HG03442 (cell line): ENCODE measurements at regions not wholly inside any gene's neighbourhood (a gene's known extent, or its start where the extent isn't known, plus 50 kb on each side); places are given as distances from the start of the nearest gene placed in this dataset.

Experiments
- ATAC-seq: cut with Tn5 transposase; IDR thresholded peaks from one replicate; pipeline ENCODE4 v1.9.1; 2021; ENCODE audit warnings: mild to moderate bottlenecking, moderate library complexity; ENCODE audit not compliant: unreplicated experiment

DNA sequence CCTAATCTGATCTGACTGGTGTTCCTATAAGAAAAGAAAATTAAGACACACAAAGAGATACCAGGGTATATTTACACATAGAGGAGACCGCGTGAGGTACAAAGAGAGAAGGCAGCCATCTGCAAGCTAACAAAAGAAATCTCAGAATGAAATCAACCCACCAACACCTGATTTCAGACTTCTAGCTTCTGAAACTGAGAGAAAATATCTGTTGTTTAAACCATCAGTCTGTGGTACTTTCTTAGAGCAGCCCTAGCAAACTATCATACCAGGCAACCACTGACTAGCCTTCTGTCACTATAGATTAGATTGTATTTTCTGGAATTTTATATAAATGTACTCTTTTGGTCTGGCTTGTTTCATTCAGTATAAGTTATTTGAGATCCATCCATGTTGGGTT, 779.3 kb upstream of the ACO1 start:
- ATAC-seq, result no peak

- ATAC-seq, result no peak
Observed at GRCh38 chr9:31606678-31607077, 777.8 kb upstream of the ACO1 start.

GRCh38 chr9:31608416-31608815, 776.0 kb upstream of the ACO1 start:
- ATAC-seq, result no peak

- ATAC-seq, result no peak
Observed at GRCh38 chr9:31608881-31609280, 775.6 kb upstream of the ACO1 start.

GRCh38 chr9:31612336-31613030, 772.0 kb upstream of the ACO1 start:
- ATAC-seq, result no peak

- ATAC-seq, result no peak
Observed at GRCh38 chr9:31615966-31616365, 768.5 kb upstream of the ACO1 start.

DNA sequence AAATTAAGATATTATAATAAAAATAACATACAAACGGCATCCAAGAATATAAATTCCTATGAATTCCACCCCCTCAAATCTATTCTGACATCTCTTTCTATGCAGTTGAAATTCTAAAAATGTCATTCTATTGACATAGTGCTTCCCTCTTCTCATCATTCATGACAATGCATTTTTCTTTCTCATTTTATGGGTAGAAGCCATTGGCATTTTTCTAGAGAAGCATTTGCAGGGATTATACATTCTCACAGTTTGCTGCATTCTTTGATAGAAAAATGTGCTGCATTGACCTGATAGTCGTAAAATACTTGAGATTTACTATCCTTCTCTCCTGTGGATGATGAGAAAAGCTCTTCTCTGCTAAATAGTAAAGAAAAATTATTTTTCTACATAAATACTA, 760.9 kb upstream of the ACO1 start:
- ATAC-seq, result no peak

DNA sequence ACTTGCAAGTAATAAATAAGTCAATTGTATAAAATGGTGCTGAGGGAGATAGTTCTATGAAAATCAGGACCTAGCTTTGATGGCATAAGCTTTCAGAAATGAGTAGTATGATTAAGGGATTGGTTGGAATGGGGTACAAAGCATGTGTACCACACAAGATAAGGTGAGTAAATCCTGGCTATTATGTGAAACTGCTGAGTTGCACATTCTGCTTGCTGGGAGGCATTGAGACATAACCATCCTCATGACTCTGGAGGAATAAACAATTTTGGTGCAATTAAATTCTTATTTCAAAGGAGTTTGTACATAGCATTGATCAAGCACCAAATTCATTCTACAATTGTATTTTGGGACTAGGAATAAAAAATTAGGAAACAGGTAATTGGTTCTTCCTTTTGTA, 755.2 kb upstream of the ACO1 start:
- ATAC-seq, result no peak

DNA sequence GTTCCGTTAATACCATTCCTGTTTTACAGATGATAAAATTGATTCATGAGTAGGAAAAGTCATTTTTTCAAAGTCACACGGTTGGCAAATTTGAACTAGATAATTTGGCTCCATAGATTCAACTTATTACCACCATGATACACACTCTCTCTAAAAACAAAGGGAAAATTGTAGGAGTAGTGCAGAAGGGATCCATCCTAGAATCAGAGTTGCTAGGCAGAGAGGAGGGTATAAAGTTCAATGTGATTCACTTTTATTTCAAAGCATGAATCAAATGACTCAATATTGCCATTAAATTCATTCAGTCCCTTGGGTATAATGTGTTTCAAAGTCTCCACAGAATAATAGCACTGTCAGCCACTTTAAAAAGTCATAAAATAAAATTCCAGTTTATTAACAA, 747.2 kb upstream of the ACO1 start:
- ATAC-seq, result no peak

GRCh38 chr9:31637861-31638260, 746.6 kb upstream of the ACO1 start:
- ATAC-seq, result no peak

- ATAC-seq, result no peak
Observed at GRCh38 chr9:31639451-31639850, 745.0 kb upstream of the ACO1 start.

DNA sequence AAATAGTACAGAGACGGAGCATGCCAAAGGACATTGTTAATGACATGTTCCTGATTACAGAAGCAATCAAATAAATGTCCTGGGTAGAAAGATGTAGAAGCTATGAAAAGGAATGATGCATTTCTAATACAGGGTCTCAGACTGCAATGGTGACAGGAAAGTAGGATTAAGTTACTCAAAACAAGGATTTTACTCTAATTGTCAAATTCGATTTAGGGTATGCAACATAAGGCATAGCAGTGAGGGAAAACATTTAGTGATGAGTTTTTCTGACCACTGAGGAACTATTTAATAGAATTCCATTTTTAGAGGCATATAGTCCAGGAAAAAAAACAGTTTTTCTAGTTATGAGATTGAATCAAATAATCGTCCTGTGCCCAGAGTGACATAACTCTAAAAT, 715.1 kb upstream of the ACO1 start:
- no peak for ATAC-seq

DNA sequence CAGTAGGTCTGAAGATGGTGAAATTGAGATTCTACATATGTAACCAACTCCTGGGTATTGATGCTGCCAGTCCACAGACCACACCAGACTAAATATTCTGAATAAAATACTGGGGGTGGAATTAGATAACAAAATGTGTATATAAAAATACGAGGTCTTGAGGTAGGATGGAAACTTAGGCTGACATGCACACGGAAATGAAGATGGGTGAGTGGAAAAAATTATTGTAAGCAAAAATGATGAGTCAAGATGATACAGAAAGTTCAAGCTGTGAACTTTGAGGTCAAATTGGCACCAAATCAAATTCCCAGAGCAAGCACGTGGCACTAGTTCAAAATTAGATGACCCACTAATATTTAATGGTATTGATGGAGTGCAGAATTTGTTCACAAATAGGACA, 713.4 kb upstream of the ACO1 start:
- no peak for ATAC-seq

- no peak for ATAC-seq
Observed at GRCh38 chr9:31674264-31674663, 710.2 kb upstream of the ACO1 start.

DNA sequence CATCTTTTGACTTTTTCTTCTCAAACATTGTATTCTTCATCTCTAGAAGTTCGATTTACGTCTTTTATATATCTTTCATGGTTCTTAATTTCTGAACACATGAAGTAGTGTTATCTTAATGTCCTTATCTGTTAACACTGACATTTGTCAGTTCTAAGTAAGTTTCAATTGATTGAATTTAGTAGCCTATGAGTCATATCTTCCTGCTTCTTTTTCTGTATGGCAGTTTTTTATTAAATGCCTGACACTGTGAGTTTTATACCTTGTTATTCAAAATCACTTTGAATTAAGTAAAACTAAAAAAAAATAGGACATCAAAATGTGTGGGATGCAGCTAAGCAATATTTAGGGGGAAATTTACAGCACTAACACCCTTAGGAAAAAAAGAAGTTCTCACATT, 707.0 kb upstream of the ACO1 start:
- no peak for ATAC-seq

- ATAC-seq, result no peak
Observed at GRCh38 chr9:31677877-31678276, 706.6 kb upstream of the ACO1 start.

DNA sequence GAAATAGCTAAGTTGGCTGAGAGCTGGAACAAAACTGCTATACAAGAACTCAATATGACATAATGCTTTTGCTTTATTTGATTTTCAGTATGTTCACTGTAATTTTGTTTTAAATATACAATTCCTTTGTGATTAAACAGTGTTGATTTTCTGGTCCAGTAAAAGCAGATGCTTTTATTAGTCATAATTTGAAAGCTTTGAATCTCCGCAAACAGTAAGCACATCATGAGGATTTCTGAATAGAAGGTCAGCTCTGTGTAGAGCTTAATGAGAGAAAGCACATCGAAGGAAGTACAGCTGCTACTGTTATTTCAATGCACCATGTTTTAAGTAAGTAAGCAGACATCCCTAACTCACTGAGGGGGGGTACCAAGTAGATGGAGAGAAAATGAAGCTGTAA, 701.3 kb upstream of the ACO1 start:
- no peak for ATAC-seq

- ATAC-seq, result no peak
Observed at GRCh38 chr9:31697956-31698355, 686.5 kb upstream of the ACO1 start.

DNA sequence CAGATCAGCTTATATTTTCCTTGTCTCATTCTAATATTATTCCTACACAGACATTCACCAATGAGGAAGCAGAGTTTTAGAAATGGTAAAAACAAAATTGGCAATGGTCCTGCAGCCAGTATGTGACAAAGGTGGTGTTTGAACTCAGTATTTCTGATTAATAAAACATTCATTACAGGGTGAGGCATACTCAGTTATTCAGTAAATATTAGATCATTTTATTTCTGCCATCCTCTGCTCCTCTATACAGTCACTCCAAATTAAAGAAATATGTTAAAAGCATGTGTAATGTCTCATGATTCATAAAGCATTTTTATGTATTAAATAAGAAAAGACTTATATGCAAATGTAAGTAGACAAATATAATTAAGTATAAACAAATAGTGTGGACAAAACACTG, 684.6 kb upstream of the ACO1 start:
- no peak for ATAC-seq

GRCh38 chr9:31700252-31701045, 684.0 kb upstream of the ACO1 start:
- ATAC-seq, result no peak

DNA sequence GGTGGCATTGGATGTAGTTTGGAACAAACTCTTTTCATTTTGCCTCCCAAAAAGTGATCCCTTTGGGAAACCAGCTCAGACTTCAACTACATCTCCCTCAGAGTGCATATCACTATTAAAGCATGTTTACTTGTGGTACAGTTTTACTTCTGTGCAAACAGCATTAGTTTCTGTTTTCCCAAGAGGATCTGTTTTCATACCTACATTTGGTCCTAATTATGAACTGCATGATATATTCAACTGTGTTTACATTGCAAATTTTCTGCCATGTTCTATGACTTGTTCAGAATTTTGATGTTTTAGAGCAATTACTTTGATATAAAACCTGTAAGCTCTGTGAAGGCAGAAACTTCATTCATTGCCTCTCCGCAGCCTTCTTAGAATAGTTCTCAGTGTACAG, 681.5 kb upstream of the ACO1 start:
- ATAC-seq, result no peak

DNA sequence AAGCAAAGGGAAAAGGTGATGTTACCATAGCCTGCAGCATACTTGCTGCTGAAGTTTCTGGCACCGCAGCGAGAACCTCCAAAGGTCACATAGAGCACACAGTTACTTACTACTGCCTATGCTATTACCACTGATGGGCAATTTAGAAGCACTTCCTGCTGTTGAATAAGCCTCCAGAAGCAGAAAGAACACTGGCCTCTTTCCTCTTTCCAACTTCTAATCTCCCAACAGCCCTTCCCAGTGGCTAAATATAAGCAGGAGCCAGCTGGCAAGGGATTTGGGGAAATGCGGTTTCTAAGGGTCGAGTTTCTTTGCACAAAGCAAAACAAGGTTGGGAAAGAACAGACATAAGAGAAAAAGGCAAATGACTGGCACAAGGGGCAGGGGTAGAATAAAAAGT, 669.2 kb upstream of the ACO1 start:
- ATAC-seq, result no peak

DNA sequence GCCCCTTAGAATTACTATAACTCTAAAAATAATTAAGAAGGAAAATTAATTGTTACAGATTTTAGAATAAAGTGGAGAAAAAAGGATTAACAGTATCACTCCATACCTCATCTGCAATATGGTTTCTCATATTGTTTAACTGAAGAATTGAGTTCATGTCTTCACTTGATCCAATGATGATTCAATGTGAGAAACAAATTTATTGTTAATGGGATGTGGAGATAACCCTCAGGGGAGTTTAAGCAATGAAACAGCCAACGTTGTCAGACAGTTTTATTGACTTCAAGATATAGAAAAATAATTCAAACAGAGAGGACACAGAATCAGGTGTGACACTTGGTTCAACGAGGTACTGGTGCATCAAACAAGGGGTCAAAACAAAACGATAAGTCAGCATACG, 665.2 kb upstream of the ACO1 start:
- no peak for ATAC-seq
